GM12878 (cell line): ENCODE measurements at regions not wholly inside any gene's neighbourhood (a gene's known extent, or its start where the extent isn't known, plus 50 kb on each side); places are given as distances from the start of the nearest gene placed in this dataset.
A peak's percentile ranks its signal among the peaks of the same experiment; 100 is the strongest.

ENCODE experiments used
- ATAC-seq: fragments of 200-7000 bp; cut with Tn5 transposase; 3 replicates; pipeline ENCODE4 v1.9.1; 2020; ENCODE audit warnings: mild to moderate bottlenecking, moderate library complexity
- BruUV-seq: library from RNA; stranded (reverse); fragments of 400-500 nt; replicated peaks from 2 replicates; lab custom pipeline; 2021; lab: Mats Ljungman, UMichigan
- CTCF ChIA-PET: fragments of 300-600 bp; sonication (Branson Sonifier 250); formaldehyde crosslinking; extraction: SDS; loops from one replicate; lab custom pipeline; 2021; ENCODE audit warnings: inconsistent platforms; lab: Yijun Ruan, JAX
- POLR2A ChIA-PET: fragments of 350-600 bp; formaldehyde crosslinking; extraction: SDS; loops from one replicate; lab custom pipeline; 2021; ENCODE audit warnings: inconsistent platforms; lab: Charles Lee
- RAD21 ChIA-PET: fragments of 300-600 bp; sonication (Branson Sonifier 250); formaldehyde crosslinking; loops from one replicate; lab custom pipeline; 2023; ENCODE audit warnings: antibody characterized with exemption; ENCODE audit not compliant: unreplicated experiment; lab: Charles Lee
- SMC1A ChIA-PET: fragments of 300-600 bp; sonication (Branson Sonifier 250); formaldehyde crosslinking; loops from one replicate; lab custom pipeline; 2023; ENCODE audit not compliant: unreplicated experiment, uncharacterized antibody; lab: Charles Lee
- DNase-seq: peaks from one replicate; pipeline ENCODE4 v3.0.0-alpha.2; 2011; ENCODE audit warnings: low read depth, low spot score
- FAIRE-seq: peaks from 3 replicates; lab custom pipeline; 2011; peaks lifted over from hg19 to GRCh38; lab: Jason Lieb, UNC
- H2AFZ ChIP-seq: 2 replicates; pipeline ENCODE4 v1.6.0; 2011; ENCODE audit warnings: low read depth, low read length, control low read depth; ENCODE audit not compliant: control insufficient read depth
- H3K27ac ChIP-seq: 2 replicates; pipeline ENCODE4 v1.5.1; 2011; ENCODE audit warnings: control low read depth; ENCODE audit not compliant: control insufficient read depth, insufficient read depth
- H3K27me3 ChIP-seq, 2 experiments: replicated peaks in 1 of 2; 2 replicates each; pipeline versions ENCODE4 v1.6.0 to v1.6.1; 2011; ENCODE audit warnings: low read length in 1 of 2; ENCODE audit not compliant: control insufficient read depth in 2 of 2, insufficient read depth in 2 of 2
- H3K36me3 ChIP-seq, 2 experiments: 2 replicates each; pipeline ENCODE4 v1.5.1; 2011; ENCODE audit warnings: low read length in 1 of 2; ENCODE audit not compliant: control insufficient read depth in 2 of 2, insufficient read depth in 2 of 2
- H3K4me1 ChIP-seq: 2 replicates; pipeline ENCODE4 v1.6.1; 2011; ENCODE audit warnings: mild to moderate bottlenecking, low read length, moderate library complexity, mixed read lengths; ENCODE audit not compliant: control insufficient read depth, insufficient read depth
- H3K4me2 ChIP-seq: 2 replicates; pipeline ENCODE4 v1.6.0; 2011; ENCODE audit warnings: control low read depth; ENCODE audit not compliant: control insufficient read depth, insufficient read depth
- H3K4me3 ChIP-seq: fragments of 200-600 bp; sonication (generic); 2 replicates; pipeline ENCODE4 v1.5.1; 2016
- H3K79me2 ChIP-seq: 2 replicates; pipeline ENCODE4 v1.6.0; 2011; ENCODE audit warnings: low read length; ENCODE audit not compliant: control insufficient read depth, insufficient read depth
- H3K9ac ChIP-seq: 2 replicates; pipeline ENCODE4 v1.8.0; 2011; ENCODE audit warnings: low read length, control low read depth, mixed read lengths; ENCODE audit not compliant: control insufficient read depth, insufficient read depth
- H3K9me3 ChIP-seq: replicated peaks from 3 replicates; pipeline ENCODE4 v1.5.1; 2011; ENCODE audit warnings: mild to moderate bottlenecking, low read length; ENCODE audit not compliant: control insufficient read depth, insufficient read depth
- H4K20me1 ChIP-seq: 2 replicates; pipeline ENCODE4 v1.6.0; 2011; ENCODE audit not compliant: control insufficient read depth, insufficient read depth
- BRCA1 ChIP-seq: IDR thresholded peaks from 2 replicates; pipeline ENCODE4 v1.6.1; 2011; ENCODE audit warnings: low read depth, low read length, improper control_type of control experiment
- CHD4 ChIP-seq: fragments of 200-600 bp; sonication (generic); IDR thresholded peaks from 2 replicates; pipeline ENCODE4 v1.6.1; 2016; ENCODE audit warnings: mild to moderate bottlenecking
- IKZF2 ChIP-seq, 2 experiments: fragments of 450-650 bp; IDR thresholded peaks; 2 replicates each; pipeline ENCODE4 v1.6.1; 2017; ENCODE audit warnings: mild to moderate bottlenecking in 2 of 2, moderate library complexity in 2 of 2
- IRF4 ChIP-seq: IDR thresholded peaks from 2 replicates; pipeline ENCODE4 v1.6.1; 2011; ENCODE audit warnings: low read depth, low read length
- NRF1 ChIP-seq: conservative IDR thresholded peaks from 2 replicates; pipeline ENCODE4 v1.6.1; 2011; ENCODE audit warnings: mild to moderate bottlenecking, low read depth, low read length, improper control_type of control experiment
- RB1 ChIP-seq: fragments of 450-650 bp; formaldehyde crosslinking; IDR thresholded peaks from 2 replicates; pipeline ENCODE4 v1.6.1; 2017; ENCODE audit warnings: mild to moderate bottlenecking, borderline replicate concordance
- SMAD5 ChIP-seq: IDR thresholded peaks from 2 replicates; pipeline ENCODE4 v1.6.1; 2016; ENCODE audit warnings: antibody characterized with exemption, low read depth
- TCF7 ChIP-seq: IDR thresholded peaks from 2 replicates; pipeline ENCODE4 v1.6.1; 2014; ENCODE audit warnings: antibody characterized with exemption, borderline replicate concordance
- WGBS: methylation state at CpG from one replicate; pipeline ENCODE4 v1.1.6; 2016; ENCODE audit warnings: low lambda C conversion rate; ENCODE audit not compliant: insufficient replicate concordance, insufficient coverage; ENCODE audit errors: missing lambda C conversion rate; 5-methylcytosine and 5-hydroxymethylcytosine counted together
- in situ Hi-C: fragments of 300-500 bp; cut with MboI; formaldehyde crosslinking; loops from 9 replicates; pipeline ENCODE4 v1.14.3; 2018; ENCODE audit warnings: mixed read lengths
- intact Hi-C: fragments of 100-400 bp; cut with micrococcal nuclease; formaldehyde crosslinking; loops from one replicate; pipeline ENCODE4 v1.14.2; 2022; ENCODE audit not compliant: unreplicated experiment
- TF ChIP-seq, protein P1 (sequence below), 3 experiments: IDR thresholded peaks in 2 of 3; conservative IDR thresholded peaks in 1 of 3; 2 replicates each; pipeline ENCODE4 v1.5.1; 2011; ENCODE audit warnings: low read depth in 3 of 3, low read length in 3 of 3, mild to moderate bottlenecking in 3 of 3, control low read depth in 2 of 3, moderate library complexity in 2 of 3, inconsistent platforms in 1 of 3, mixed read lengths in 1 of 3; ENCODE audit not compliant: control insufficient read depth in 2 of 3, insufficient read depth in 1 of 3; ENCODE audit errors: extremely low read depth in 1 of 3

DNA sequence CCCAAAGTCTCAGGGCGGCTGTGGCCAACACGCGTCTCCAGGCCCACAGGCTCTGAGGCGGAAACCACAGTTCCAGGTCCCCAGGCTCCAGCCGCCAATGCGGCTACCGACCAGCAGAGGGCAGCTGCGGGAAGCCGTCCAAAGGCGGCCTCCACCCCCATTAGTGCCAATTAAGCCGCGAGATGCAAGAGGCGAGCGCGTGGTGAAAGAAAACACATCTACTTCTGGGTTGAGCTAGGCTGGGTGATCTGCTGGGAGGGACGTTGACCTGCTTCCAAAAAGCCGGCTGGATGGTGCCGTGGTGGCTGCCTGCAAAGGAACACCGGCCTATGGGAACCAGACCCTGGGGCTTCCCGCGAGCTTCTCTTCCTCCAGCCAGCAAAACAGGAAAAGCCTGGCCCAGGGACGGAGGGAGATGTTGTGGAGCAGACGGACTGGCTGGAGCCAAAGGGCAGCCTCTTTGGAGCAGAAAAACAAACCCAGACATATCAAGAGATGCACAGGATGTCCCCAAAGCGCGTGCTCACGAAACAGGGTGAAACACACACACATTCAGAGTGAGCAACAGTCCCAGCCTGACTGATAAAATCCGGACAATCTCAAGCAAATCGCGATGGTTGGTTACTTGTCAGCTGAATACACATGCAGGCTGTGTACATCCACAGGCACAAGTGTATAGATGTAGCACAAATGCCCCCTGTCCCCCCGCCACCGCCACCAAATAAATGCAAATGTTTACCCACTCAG lies 187.1 kb upstream of the BRINP1 start (continued):
- TF ChIP-seq, protein P1, sequence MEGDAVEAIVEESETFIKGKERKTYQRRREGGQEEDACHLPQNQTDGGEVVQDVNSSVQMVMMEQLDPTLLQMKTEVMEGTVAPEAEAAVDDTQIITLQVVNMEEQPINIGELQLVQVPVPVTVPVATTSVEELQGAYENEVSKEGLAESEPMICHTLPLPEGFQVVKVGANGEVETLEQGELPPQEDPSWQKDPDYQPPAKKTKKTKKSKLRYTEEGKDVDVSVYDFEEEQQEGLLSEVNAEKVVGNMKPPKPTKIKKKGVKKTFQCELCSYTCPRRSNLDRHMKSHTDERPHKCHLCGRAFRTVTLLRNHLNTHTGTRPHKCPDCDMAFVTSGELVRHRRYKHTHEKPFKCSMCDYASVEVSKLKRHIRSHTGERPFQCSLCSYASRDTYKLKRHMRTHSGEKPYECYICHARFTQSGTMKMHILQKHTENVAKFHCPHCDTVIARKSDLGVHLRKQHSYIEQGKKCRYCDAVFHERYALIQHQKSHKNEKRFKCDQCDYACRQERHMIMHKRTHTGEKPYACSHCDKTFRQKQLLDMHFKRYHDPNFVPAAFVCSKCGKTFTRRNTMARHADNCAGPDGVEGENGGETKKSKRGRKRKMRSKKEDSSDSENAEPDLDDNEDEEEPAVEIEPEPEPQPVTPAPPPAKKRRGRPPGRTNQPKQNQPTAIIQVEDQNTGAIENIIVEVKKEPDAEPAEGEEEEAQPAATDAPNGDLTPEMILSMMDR (IDR thresholded peaks at IDR 0.05 in 2 of 3, conservative IDR thresholded peaks at IDR 0.05 in 1 of 3; ENCODE audit: control insufficient read depth in 2 of 3, extremely low read depth in 1 of 3, insufficient read depth in 1 of 3, low read depth in 3 of 3, low read length in 3 of 3), result peak; percentile 85 to 96 (median 91)
- TF ChIP-seq RB1, result peak; percentile 41; the same call in 1 of the 2 replicates
- TF ChIP-seq TCF7, result no peak
- TF ChIP-seq CHD4, result no peak

DNA sequence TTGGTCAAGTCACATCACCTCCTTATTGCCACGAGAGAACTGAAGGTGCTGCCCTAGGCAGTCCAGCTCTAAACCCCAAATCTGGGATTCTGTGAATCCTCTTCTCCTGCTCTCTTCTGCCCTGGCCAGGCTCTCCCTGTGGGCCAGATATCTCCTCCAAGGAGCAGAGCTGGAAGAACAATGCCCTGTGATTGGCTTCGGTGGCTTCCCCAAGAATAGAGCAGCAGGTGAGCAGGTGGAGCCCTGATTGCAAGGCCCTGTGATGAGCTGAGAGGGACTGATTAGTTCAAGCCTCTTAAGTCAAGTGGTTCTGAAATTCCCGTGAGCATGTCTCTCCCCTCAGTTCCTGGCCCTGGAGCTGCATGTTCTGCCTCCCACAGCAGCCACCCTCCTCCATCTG lies 175.3 kb upstream of the BRINP1 start:
- in situ Hi-C loops, result no loop called here
- Histone ChIP-seq H2AFZ (no peak overlapping the region), H3K27me3 (no peaks in the 10 kb centered on the region), H3K9me3 (no peaks in the 10 kb centered on the region), H3K36me3 (no peaks in the 10 kb centered on the region), H3K4me1 (no peaks in the 10 kb centered on the region), H3K27ac (no peak overlapping the region), H3K9ac (no peak overlapping the region), H4K20me1 (no peaks in the 10 kb centered on the region), H3K4me3 (no peak overlapping the region), H3K4me2 (no peak overlapping the region), H3K79me2 (no peaks in the 10 kb centered on the region)
- SMC1A ChIA-PET, result no interaction called here
- CTCF ChIA-PET, result no interaction called here
- no peak for FAIRE-seq
- no peak for DNase-seq
- RAD21 ChIA-PET, result no interaction called here
- intact Hi-C loops, result no loop called here
- POLR2A ChIA-PET, result no interaction called here
- WGBS, result 0% methylated on average over 3 of the region's 3 CpGs
- no TSS peak for BruUV-seq
- no peak for ATAC-seq
- TF ChIP-seq IRF4 (no peak), IKZF2 (IDR thresholded peaks at IDR 0.05) (no peak), NRF1 (no peak), BRCA1 (no peak), SMAD5 (no peak)
- TF ChIP-seq, all 136 proteins: peak for 0
